ENCODE measurements at regions not wholly inside any gene's neighbourhood (a gene's known extent, or its start where the extent isn't known, plus 50 kb on each side); places are given as distances from the start of the nearest gene placed in this dataset.

DNA sequence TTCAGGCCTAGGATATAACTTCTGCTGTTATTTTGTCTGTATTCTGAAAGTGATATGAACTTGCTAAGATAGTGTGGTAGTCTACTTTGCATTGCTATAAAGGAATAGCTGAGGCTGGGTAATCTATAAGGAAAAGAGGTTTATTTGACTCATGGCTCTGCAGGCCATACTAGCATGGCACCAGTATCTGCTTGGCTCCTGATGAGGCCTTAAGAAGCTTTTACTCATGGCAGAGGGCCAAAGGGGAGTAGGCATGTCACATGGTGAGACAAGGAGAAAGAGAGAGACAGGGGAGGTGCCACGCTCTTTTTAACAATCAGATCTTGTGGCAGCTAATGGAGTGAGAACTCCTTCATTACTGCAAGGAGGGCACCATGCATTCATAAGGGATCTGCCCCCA lies 247.3 kb downstream of the GPAT3 start:
- TF ChIP-seq POLR2AphosphoS5 (IDR thresholded peaks at IDR 0.05; ENCODE audit: insufficient read depth, low read depth, low read length) (no peak), POLR2A (IDR thresholded peaks at IDR 0.05; ENCODE audit: low read depth, low read length) (no peak), EZH2 (IDR thresholded peaks at IDR 0.05; ENCODE audit: borderline replicate concordance, low read depth, low read length, severe bottlenecking) (no peak), FOS (IDR thresholded peaks at IDR 0.05; ENCODE audit: borderline replicate concordance, insufficient read depth, low read length) (no peak), CTCF (IDR thresholded peaks at IDR 0.05; ENCODE audit: extremely low read depth in 1 of 2, insufficient read depth in 1 of 2, low read depth in 1 of 2, low read length in 2 of 2) (no peak), GATA2 (IDR thresholded peaks at IDR 0.05; ENCODE audit: insufficient read depth, insufficient read length, low read depth, low read length) (no peak), MYC (IDR thresholded peaks at IDR 0.05; ENCODE audit: low read depth, low read length) (no peak), JUN (IDR thresholded peaks at IDR 0.05; ENCODE audit: borderline replicate concordance, insufficient read depth, insufficient read length, low read depth) (no peak), MAX (IDR thresholded peaks at IDR 0.05; ENCODE audit: insufficient read depth, insufficient read length) (no peak)
- Histone ChIP-seq H3K4me3 (replicated peaks in 1 of 3; ENCODE audit: insufficient read depth in 1 of 3, low read depth in 1 of 3, low read length in 3 of 3) (no peak overlapping the region), H3K9ac (replicated peaks; ENCODE audit: extremely low read depth, insufficient read depth, low read length) (no peak overlapping the region), H3K79me2 (ENCODE audit: control insufficient read depth, insufficient read depth, low read length) (no peaks in the 10 kb centered on the region), H3K27ac (ENCODE audit: insufficient read depth, low read depth, low read length) (no peak overlapping the region), H3K36me3 (ENCODE audit: control insufficient read depth in 2 of 2, extremely low read depth in 1 of 2, insufficient read depth in 2 of 2, low read length in 2 of 2) (no peaks in the 10 kb centered on the region), H3K9me1 (replicated peaks; ENCODE audit: control insufficient read depth, extremely low read depth, insufficient read depth, low read length) (no peaks in the 10 kb centered on the region), H4K20me1 (replicated peaks; ENCODE audit: control insufficient read depth, extremely low read depth, insufficient read depth, low read length) (no peaks in the 10 kb centered on the region), H2AFZ (ENCODE audit: low read depth, low read length) (no peak overlapping the region), H3K4me2 (ENCODE audit: insufficient read depth, low read length) (no peak overlapping the region), H3K27me3 (ENCODE audit: control insufficient read depth in 2 of 2, insufficient read depth in 2 of 2, low read length in 2 of 2) (no peaks in the 10 kb centered on the region), H3K9me3 (replicated peaks; ENCODE audit: control insufficient read depth, insufficient read depth, low read length) (no peaks in the 10 kb centered on the region), H3K4me1 (ENCODE audit: control insufficient read depth, extremely low read depth, insufficient read depth, low read length) (no peaks in the 10 kb centered on the region)
- dilution Hi-C loops (cut with MboI; ENCODE audit: extremely low pct_ligation_motif_present, low sequenced_read_pairs) (no loop called here), intact Hi-C loops (cut with micrococcal nuclease) (no loop called here)
- CTCF ChIA-PET, result no interaction called here
- FAIRE-seq (no peak), DNase-seq (ENCODE audit: low read depth, low spot score) (no peak)
- POLR2A ChIA-PET, result no interaction called here
- no TSS peak for BruUV-seq (replicated peaks)
